ENCODE measurements at regions not wholly inside any gene's neighbourhood (a gene's known extent, or its start where the extent isn't known, plus 50 kb on each side); places are given as distances from the start of the nearest gene placed in this dataset.

DNA sequence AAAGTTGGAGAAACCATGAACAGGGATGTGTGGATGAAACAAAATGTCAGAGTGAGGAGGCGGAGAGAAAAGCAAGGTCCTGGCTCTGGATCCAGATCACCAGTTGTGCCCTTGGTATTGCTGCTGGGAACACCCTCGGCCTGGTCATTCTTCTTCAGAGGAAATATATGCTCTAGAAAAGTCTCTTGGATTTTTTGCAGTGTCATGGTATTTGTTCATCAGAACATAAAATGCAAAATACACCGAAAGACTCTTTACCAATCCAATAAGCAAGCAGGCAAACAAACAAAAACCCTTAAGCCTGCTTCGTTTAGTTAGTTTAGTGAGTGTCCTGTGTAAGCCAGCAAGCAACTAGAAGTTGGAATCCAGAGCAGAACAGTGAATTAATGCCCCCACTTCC lies 88.7 kb upstream of the CDH6 start (continued):
- no peak for TF ChIP-seq CHD7 (IDR thresholded peaks at IDR 0.05; ENCODE audit: insufficient replicate concordance, low read length)
- no peak for TF ChIP-seq CHD1 (IDR thresholded peaks at IDR 0.05; ENCODE audit: low read depth, low read length)
- TF ChIP-seq E2F6 (IDR thresholded peaks at IDR 0.05): no peak

Measured in H1 (cell line).